B cell (primary cell): ENCODE measurements at regions not wholly inside any gene's neighbourhood (a gene's known extent, or its start where the extent isn't known, plus 50 kb on each side); places are given as distances from the start of the nearest gene placed in this dataset.

Experiments used
- CTCF ChIP-seq: fragments of 200-600 bp; IDR thresholded peaks from one replicate; pipeline ENCODE4 v1.8.0; 2022; ENCODE audit warnings: antibody characterized with exemption, mild to moderate bottlenecking
- EZH2 ChIP-seq: IDR thresholded peaks from 2 replicates; pipeline ENCODE4 v1.6.1; 2012; ENCODE audit warnings: borderline replicate concordance, low read depth, mild to moderate bottlenecking, moderate library complexity, low read length; ENCODE audit not compliant: insufficient read depth, poor library complexity, severe bottlenecking

- TF ChIP-seq CTCF (no peak), EZH2 (no peak)
Observed at GRCh38 chr13:110000534-110001345, 214.4 kb upstream of the IRS2 start.
